ENCODE measurements at regions not wholly inside any gene's neighbourhood (a gene's known extent, or its start where the extent isn't known, plus 50 kb on each side); places are given as distances from the start of the nearest gene placed in this dataset.

- TF ChIP-seq ZFX (IDR thresholded peaks at IDR 0.05) (no peak), CTCF (conservative IDR thresholded peaks at IDR 0.05) (no peak)
- no peak overlapping the region for H3K27ac ChIP-seq
Measured at GRCh38 chr20:51888291-51888690, 86.0 kb upstream of the SALL4 start.

- H3K27ac ChIP-seq = no peak overlapping the region
- TF ChIP-seq CTCF (conservative IDR thresholded peaks at IDR 0.05) = no peak
Measured at GRCh38 chr20:51886891-51887608, 84.7 kb upstream of the SALL4 start.

- no peak overlapping the region for H3K27ac ChIP-seq
- TF ChIP-seq ZFX (IDR thresholded peaks at IDR 0.05) (no peak), CTCF (conservative IDR thresholded peaks at IDR 0.05) (no peak)
Measured at GRCh38 chr20:51886341-51886740, 84.0 kb upstream of the SALL4 start.

- no peak overlapping the region for H3K27ac ChIP-seq
- TF ChIP-seq CTCF (conservative IDR thresholded peaks at IDR 0.05) = no peak
- TF ChIP-seq ZFX (IDR thresholded peaks at IDR 0.05) = no peak
Measured at GRCh38 chr20:51884561-51884960, 82.2 kb upstream of the SALL4 start.

GRCh38 chr20:51880188-51880587 is 77.9 kb upstream of the SALL4 start:
- TF ChIP-seq CTCF (conservative IDR thresholded peaks at IDR 0.05) (no peak), ZFX (IDR thresholded peaks at IDR 0.05) (no peak)
- H3K27ac ChIP-seq = no peak overlapping the region

- TF ChIP-seq CTCF (conservative IDR thresholded peaks at IDR 0.05) (no peak), ZFX (IDR thresholded peaks at IDR 0.05) (no peak)
- H3K27ac ChIP-seq = no peak overlapping the region
Measured at GRCh38 chr20:51876313-51876940, 74.1 kb upstream of the SALL4 start.

GRCh38 chr20:51873652-51874051 is 71.3 kb upstream of the SALL4 start:
- TF ChIP-seq CTCF (conservative IDR thresholded peaks at IDR 0.05) (no peak), ZFX (IDR thresholded peaks at IDR 0.05) (no peak)
- no peak overlapping the region for H3K27ac ChIP-seq

Measured in C4-2B (cell line).